LoVo (cell line): ENCODE measurements at regions not wholly inside any gene's neighbourhood (a gene's known extent, or its start where the extent isn't known, plus 50 kb on each side); places are given as distances from the start of the nearest gene placed in this dataset.
"Not testable (repeated sequence)": the region's sequence is repeated elsewhere in the genome, so short reads cannot be mapped to it uniquely, and the experiment has no call there.

Source experiments
- DNase-seq: peaks from one replicate; pipeline ENCODE4 v3.0.0-alpha.2; 2016; ENCODE audit warnings: low spot score

GRCh38 chr2:7146151-7146550, 228.9 kb downstream of the RNF144A start:
- DNase-seq, result no peak

GRCh38 chr2:7154656-7155055, 237.4 kb downstream of the RNF144A start:
- no peak for DNase-seq

- DNase-seq, result no peak
These were observed 244.3 kb downstream of the RNF144A start for GRCh38 chr2:7161501-7161900.

GRCh38 chr2:7165736-7166135, 248.5 kb downstream of the RNF144A start:
- no peak for DNase-seq

GRCh38 chr2:7167801-7168411, 250.7 kb downstream of the RNF144A start:
- DNase-seq, result no peak

GRCh38 chr2:7169593-7169992, 252.4 kb downstream of the RNF144A start:
- DNase-seq, result no peak

- not testable (repeated sequence) for DNase-seq
These were observed 261.8 kb downstream of the RNF144A start for GRCh38 chr2:7178996-7179395.

- peak; percentile 32 for DNase-seq
These were observed 263.6 kb downstream of the RNF144A start for GRCh38 chr2:7180638-7181370.

- DNase-seq, result no peak
These were observed 265.3 kb downstream of the RNF144A start for GRCh38 chr2:7182525-7182924.

GRCh38 chr2:7189106-7189505, 271.9 kb downstream of the RNF144A start:
- DNase-seq, result no peak

- DNase-seq, result no peak
These were observed 273.5 kb downstream of the RNF144A start for GRCh38 chr2:7190587-7191324.

GRCh38 chr2:7191932-7192331, 274.7 kb downstream of the RNF144A start:
- DNase-seq, result peak; percentile 8

- DNase-seq, result no peak
These were observed 276.2 kb downstream of the RNF144A start for GRCh38 chr2:7193457-7193856.

GRCh38 chr2:7194950-7195349, 277.7 kb downstream of the RNF144A start:
- no peak for DNase-seq

- no peak for DNase-seq
These were observed 279.7 kb downstream of the RNF144A start for GRCh38 chr2:7196883-7197282.

GRCh38 chr2:7201851-7202250, 284.6 kb downstream of the RNF144A start:
- no peak for DNase-seq

- peak; percentile 27 for DNase-seq
These were observed 285.9 kb downstream of the RNF144A start for GRCh38 chr2:7203056-7203467.

GRCh38 chr2:7205151-7205830, 288.1 kb downstream of the RNF144A start:
- DNase-seq, result no peak

- DNase-seq, result no peak
These were observed 289.0 kb downstream of the RNF144A start for GRCh38 chr2:7206111-7206810.

- DNase-seq, result no peak
These were observed 290.4 kb downstream of the RNF144A start for GRCh38 chr2:7207631-7208030.

- no peak for DNase-seq
These were observed 292.7 kb downstream of the RNF144A start for GRCh38 chr2:7209757-7210555.
